Mammary epithelial cell (primary cell): ENCODE measurements at regions not wholly inside any gene's neighbourhood (a gene's known extent, or its start where the extent isn't known, plus 50 kb on each side); places are given as distances from the start of the nearest gene placed in this dataset.

ENCODE experiments used
- EZH2 ChIP-seq: IDR thresholded peaks from 2 replicates; pipeline ENCODE4 v1.6.1; 2012; ENCODE audit warnings: low read length, inconsistent platforms, borderline replicate concordance
- TF ChIP-seq, protein P1 (sequence below), 2 donors: IDR thresholded peaks in 1 of 2; conservative IDR thresholded peaks in 1 of 2; 2 replicates each; pipeline ENCODE4 v1.5.1; 2011 to 2012; ENCODE audit warnings: inconsistent platforms in 2 of 2, low read length in 2 of 2, mild to moderate bottlenecking in 2 of 2, control low read depth in 1 of 2, low read depth in 1 of 2; ENCODE audit not compliant: insufficient read depth in 1 of 2; ENCODE audit errors: extremely low read depth in 1 of 2

DNA sequence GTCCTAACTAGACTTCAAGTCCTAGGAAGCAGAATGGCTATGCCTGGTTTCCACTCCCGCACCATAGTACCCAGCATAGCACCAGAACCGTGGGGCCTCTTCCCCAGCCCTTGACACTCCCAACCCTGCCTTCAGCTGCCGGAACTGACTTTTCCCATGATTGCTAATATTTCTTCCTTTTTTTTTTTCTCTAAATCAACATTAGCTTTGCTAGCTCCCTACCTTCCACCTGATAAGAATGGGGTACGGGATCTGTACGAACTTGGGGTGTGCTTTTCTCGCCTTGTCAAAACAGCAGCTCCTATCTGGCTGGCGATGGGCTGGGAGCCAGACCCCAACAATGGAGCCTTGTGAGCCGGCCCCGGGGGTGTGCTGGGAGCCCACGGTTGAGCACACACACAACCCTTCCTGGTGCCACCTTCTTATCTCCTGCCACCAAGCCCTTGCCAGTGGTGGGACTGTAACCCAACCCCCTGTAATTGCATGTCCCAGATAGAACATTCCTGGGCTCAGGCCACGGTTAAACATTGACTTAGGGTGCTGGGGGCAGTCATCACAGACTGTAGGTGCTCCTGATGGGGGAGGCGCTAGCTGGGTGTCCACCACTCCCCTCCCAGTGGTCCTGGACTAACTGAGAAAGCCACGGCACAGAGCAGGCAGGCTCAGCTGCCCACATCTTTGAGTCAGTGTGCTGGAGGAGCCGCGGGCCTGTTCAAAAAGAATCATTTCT lies 213.0 kb upstream of the HAAO start:
- TF ChIP-seq EZH2: no peak
- TF ChIP-seq, protein P1, sequence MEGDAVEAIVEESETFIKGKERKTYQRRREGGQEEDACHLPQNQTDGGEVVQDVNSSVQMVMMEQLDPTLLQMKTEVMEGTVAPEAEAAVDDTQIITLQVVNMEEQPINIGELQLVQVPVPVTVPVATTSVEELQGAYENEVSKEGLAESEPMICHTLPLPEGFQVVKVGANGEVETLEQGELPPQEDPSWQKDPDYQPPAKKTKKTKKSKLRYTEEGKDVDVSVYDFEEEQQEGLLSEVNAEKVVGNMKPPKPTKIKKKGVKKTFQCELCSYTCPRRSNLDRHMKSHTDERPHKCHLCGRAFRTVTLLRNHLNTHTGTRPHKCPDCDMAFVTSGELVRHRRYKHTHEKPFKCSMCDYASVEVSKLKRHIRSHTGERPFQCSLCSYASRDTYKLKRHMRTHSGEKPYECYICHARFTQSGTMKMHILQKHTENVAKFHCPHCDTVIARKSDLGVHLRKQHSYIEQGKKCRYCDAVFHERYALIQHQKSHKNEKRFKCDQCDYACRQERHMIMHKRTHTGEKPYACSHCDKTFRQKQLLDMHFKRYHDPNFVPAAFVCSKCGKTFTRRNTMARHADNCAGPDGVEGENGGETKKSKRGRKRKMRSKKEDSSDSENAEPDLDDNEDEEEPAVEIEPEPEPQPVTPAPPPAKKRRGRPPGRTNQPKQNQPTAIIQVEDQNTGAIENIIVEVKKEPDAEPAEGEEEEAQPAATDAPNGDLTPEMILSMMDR (conservative IDR thresholded peaks at IDR 0.05 in 1 of 2, IDR thresholded peaks at IDR 0.05 in 1 of 2; ENCODE audit: extremely low read depth in 1 of 2, insufficient read depth in 1 of 2, low read depth in 1 of 2, low read length in 2 of 2): no peak
